Loucy (cell line): ENCODE measurements at regions not wholly inside any gene's neighbourhood (a gene's known extent, or its start where the extent isn't known, plus 50 kb on each side); places are given as distances from the start of the nearest gene placed in this dataset.

Experiments used
- H2AFZ ChIP-seq: fragments of 200-600 bp; sonication (generic); 2 replicates; pipeline ENCODE4 v1.6.0; 2016; ENCODE audit warnings: antibody characterized with exemption, mild to moderate bottlenecking, low read length, moderate library complexity
- H3F3A ChIP-seq: fragments of 200-600 bp; 2 replicates; pipeline ENCODE4 v1.6.0; 2016; ENCODE audit warnings: antibody characterized with exemption, low read depth, mild to moderate bottlenecking
- H3K27me3 ChIP-seq: fragments of 200-600 bp; sonication (generic); 2 replicates; pipeline ENCODE4 v1.6.1; 2014; ENCODE audit warnings: low read length, mild to moderate bottlenecking; ENCODE audit not compliant: insufficient read depth, poor library complexity, severe bottlenecking
- H3K36me3 ChIP-seq: fragments of 200-600 bp; sonication (generic); 2 replicates; pipeline ENCODE4 v1.6.1; 2016; ENCODE audit warnings: low read length; ENCODE audit not compliant: insufficient read depth
- H3K4me1 ChIP-seq: fragments of 200-600 bp; sonication (generic); 2 replicates; pipeline ENCODE4 v1.5.1; 2014; ENCODE audit warnings: low read length, mild to moderate bottlenecking; ENCODE audit not compliant: insufficient read depth, poor library complexity, severe bottlenecking
- H3K4me2 ChIP-seq: fragments of 200-600 bp; sonication (generic); 2 replicates; pipeline ENCODE4 v1.6.0; 2014; ENCODE audit warnings: antibody characterized with exemption, low read length, low read depth, mild to moderate bottlenecking; ENCODE audit not compliant: poor library complexity, severe bottlenecking
- H3K4me3 ChIP-seq: fragments of 200-600 bp; sonication (generic); 2 replicates; pipeline ENCODE4 v1.5.1; 2014; ENCODE audit warnings: low read length, mild to moderate bottlenecking, mixed read lengths; ENCODE audit not compliant: poor library complexity, severe bottlenecking
- H3K79me2 ChIP-seq: fragments of 200-600 bp; sonication (generic); 2 replicates; pipeline ENCODE4 v1.6.1; 2014; ENCODE audit warnings: low read length; ENCODE audit not compliant: insufficient read depth
- H3K9ac ChIP-seq: fragments of 200-600 bp; sonication (generic); 2 replicates; pipeline ENCODE4 v1.6.0; 2014; ENCODE audit warnings: mild to moderate bottlenecking, low read depth, low read length, moderate library complexity; ENCODE audit not compliant: poor library complexity, severe bottlenecking
- H3K9me2 ChIP-seq: fragments of 200-600 bp; sonication (generic); replicated peaks from 2 replicates; pipeline ENCODE4 v1.6.1; 2016; ENCODE audit warnings: low read depth, low read length, mixed read lengths
- H3K9me3 ChIP-seq: fragments of 200-600 bp; sonication (generic); 2 replicates; pipeline ENCODE4 v1.6.1; 2014; ENCODE audit warnings: mild to moderate bottlenecking, antibody characterized with exemption, low read length, low read depth; ENCODE audit not compliant: insufficient read depth
- H4K20me1 ChIP-seq: fragments of 200-600 bp; sonication (generic); 2 replicates; pipeline ENCODE4 v1.6.0; 2014; ENCODE audit warnings: antibody characterized with exemption, low read length, mild to moderate bottlenecking; ENCODE audit not compliant: insufficient read depth, poor library complexity, severe bottlenecking
- CTCF ChIP-seq: fragments of 200-600 bp; sonication (generic); conservative IDR thresholded peaks from 2 replicates; pipeline ENCODE4 v1.5.1; 2014; ENCODE audit warnings: mild to moderate bottlenecking, antibody characterized with exemption, low read length
- EZH2phosphoT487 ChIP-seq: fragments of 200-600 bp; IDR thresholded peaks from 2 replicates; pipeline ENCODE4 v1.6.1; 2018; ENCODE audit warnings: antibody characterized with exemption, mild to moderate bottlenecking, moderate library complexity, borderline replicate concordance

- Histone ChIP-seq H3K4me3 (no peak overlapping the region), H3K9me2 (no peaks in the 10 kb centered on the region), H3K9ac (no peak overlapping the region)
Observed at GRCh38 chr12:46888568-46888967, 62.8 kb upstream of the SLC38A4 start.

GRCh38 chr12:46891306-46891705 lies 65.5 kb upstream of the SLC38A4 start:
- Histone ChIP-seq H3K79me2 (no peaks in the 10 kb centered on the region), H2AFZ (no peak overlapping the region), H3K9me2 (no peaks in the 10 kb centered on the region), H3K9me3 (no peaks in the 10 kb centered on the region), H3K9ac (no peak overlapping the region), H3K4me2 (no peak overlapping the region), H3F3A (no peaks in the 10 kb centered on the region), H3K36me3 (no peaks in the 10 kb centered on the region), H3K4me1 (no peaks in the 10 kb centered on the region), H3K27me3 (no peaks in the 10 kb centered on the region), H3K4me3 (no peak overlapping the region), H4K20me1 (no peaks in the 10 kb centered on the region)
- TF ChIP-seq EZH2phosphoT487 (no peak), CTCF (no peak)

More at GRCh38 chr12:46888568-46888967, 62.8 kb upstream of the SLC38A4 start:
- Histone ChIP-seq H3K36me3 (no peaks in the 10 kb centered on the region), H3K27me3 (peaks cover 8% of the 10 kb centered on the region), H4K20me1 (no peaks in the 10 kb centered on the region), H3K79me2 (no peaks in the 10 kb centered on the region), H3K4me2 (no peak overlapping the region), H3K9me3 (no peaks in the 10 kb centered on the region), H2AFZ (no peak overlapping the region), H3F3A (no peaks in the 10 kb centered on the region), H3K4me1 (no peaks in the 10 kb centered on the region)
- no peak for TF ChIP-seq CTCF
- no peak for TF ChIP-seq EZH2phosphoT487

- H3K27me3 ChIP-seq = no peaks in the 10 kb centered on the region
- TF ChIP-seq EZH2phosphoT487 (no peak), CTCF (no peak)
Observed at GRCh38 chr12:46892034-46892705, 66.4 kb upstream of the SLC38A4 start.

More at GRCh38 chr12:46892034-46892705, 66.4 kb upstream of the SLC38A4 start:
- Histone ChIP-seq H3K4me3 (no peak overlapping the region), H3K9ac (no peak overlapping the region), H4K20me1 (no peaks in the 10 kb centered on the region), H3K4me1 (no peaks in the 10 kb centered on the region), H3K4me2 (no peak overlapping the region), H2AFZ (no peak overlapping the region), H3F3A (no peaks in the 10 kb centered on the region), H3K9me3 (no peaks in the 10 kb centered on the region), H3K79me2 (no peaks in the 10 kb centered on the region), H3K9me2 (no peaks in the 10 kb centered on the region), H3K36me3 (no peaks in the 10 kb centered on the region)
